GM18511 (cell line): ENCODE measurements at regions not wholly inside any gene's neighbourhood (a gene's known extent, or its start where the extent isn't known, plus 50 kb on each side); places are given as distances from the start of the nearest gene placed in this dataset.

ENCODE experiments used
- ATAC-seq: cut with Tn5 transposase; IDR thresholded peaks from one replicate; pipeline ENCODE4 v1.9.1; 2021; ENCODE audit warnings: mild to moderate bottlenecking, moderate library complexity; ENCODE audit not compliant: unreplicated experiment

DNA sequence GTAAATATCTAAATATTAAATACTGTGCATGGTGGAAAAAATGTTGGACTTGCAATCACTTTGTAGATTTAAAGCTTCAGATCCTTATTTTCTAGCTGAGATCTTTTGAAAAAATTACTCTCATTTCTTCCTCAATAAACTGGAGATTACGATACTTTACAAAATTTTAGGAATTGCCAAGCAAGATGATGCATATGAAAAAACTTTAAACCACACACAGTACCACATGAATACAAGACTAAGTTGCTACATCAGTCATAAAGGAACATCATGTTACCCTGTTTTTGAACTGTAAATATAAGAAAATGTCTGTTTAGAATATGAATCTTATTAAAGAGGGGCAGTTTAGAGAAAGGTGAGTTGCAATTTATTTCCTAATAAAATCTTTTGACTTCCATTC, 703.6 kb upstream of the NUDT12 start:
- no peak for ATAC-seq

DNA sequence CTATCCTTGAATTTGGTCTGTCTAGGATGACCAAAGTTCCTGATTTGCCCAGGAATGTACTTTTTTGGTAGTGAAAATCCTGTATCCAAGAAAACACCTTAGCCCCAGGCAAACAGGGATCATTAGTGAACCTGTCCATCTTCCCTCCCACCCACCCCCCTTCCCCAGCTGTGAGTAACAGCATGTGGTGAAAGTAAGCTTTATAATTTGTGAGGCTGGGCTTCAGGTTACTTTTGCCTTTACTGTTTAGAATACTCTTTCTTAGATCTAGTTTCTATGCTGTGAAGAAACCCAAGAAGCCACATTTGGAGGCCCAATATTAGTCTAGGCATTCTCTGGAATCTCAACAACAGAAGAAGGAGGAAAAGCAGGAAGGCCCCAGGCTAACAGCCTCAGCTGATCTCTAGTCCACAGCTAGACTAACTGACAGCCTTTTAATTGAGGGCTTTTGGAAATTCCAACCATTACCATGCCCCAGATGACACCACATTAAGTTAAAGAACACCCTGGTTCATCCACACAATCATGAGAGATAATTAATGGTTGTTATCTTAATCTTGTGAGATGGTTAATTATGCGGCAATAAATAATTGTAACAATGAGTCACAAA, 703.0 kb upstream of the NUDT12 start:
- ATAC-seq: no peak

DNA sequence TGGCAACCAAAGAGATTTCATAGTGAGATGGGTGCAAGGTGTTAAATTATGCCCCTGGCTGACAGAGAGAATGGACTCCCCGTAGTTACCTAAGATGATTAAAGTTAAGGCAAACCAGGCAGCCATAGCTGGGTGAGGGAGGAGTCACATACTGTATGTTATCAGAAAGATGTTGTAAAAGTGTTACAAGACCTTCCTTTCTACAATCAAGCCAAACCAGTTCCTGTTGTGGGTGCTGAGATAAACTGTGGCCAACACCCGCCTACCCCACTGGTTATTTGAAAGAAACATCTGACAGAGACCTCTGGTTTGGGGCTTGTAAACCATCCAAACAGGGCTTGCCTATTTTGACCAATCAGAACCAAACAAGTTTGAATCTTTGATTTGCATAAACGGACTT, 684.7 kb upstream of the NUDT12 start:
- no peak for ATAC-seq

DNA sequence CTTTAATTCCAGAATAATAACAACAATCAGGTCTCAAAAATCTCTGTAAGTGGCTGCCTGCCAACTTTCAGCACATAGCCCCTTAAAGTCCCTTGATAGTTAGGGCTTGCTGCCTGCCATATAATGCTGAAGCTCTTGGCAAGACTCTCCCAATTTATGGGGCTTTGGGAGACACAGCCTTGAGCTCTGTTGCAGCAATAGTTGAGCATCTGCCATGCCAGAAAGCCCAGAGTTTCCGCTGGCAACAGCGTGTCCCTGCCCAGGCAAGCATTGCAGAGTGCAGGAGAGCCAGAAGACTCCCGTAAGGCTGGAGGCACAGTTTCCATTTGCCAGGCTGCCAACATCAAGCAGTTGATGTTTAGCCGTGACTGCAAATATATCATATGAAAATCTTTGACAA, 678.5 kb upstream of the NUDT12 start:
- ATAC-seq: no peak

DNA sequence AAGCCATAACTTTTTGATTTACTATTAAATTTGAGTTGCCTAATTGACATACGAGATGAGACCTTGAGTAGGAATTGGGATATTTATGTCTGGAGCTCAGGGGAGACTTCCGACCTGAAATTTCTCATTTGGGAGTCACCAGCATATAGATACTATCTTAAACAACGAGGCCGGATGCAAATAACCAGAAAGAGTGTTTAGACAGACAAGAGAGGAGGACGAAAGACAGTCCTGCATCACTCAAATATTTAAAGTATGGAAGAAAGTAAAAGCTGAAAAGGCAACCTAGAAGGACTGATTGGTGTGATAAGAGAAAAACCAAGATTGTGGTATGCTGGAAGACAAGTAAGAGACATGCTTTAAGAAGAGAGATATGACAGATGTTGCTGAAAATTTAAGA, 675.0 kb upstream of the NUDT12 start:
- ATAC-seq: no peak

DNA sequence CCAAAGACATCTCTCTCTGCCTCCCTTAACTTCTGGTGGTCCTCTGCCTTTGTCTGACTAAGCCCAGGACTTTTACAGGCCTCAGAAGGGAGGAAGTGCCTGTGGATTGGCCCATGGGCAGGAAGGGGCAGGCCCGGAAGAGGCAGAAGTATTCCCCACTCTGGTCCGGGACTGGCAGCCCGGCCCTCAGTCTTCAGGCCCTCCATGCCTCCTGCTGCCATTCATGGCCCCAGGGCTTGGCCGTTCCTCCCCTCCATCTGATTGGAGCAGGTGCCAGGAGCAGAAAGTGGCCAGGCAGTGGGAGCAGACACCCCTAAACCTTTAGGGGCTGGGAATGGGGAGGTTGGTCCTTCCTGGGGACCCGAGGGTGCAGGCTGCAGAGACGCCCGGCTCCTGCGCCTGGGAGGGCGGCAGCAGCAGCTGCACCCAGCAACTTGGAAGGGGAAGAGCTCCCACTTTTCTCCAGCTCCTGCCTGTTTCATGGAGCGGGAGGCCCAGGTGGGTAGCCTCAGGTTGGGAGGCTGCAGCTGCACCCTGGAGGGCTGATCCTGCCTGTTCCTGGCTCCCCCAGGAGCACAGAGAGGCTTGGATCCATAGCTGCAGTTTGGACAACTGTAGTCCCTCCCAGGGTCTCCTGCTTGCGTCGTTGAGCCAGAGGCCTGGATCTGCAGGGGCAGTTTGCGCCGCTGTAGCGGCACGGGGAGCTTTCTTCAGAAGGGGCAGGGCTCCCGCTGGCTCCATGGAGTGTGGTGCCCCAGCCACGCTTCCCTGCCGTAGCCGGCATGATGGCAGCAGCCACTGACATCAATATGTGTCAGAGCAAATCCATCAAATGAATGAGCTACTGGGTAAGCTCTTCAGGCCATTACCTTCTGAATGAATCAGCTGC, 661.5 kb upstream of the NUDT12 start:
- no peak for ATAC-seq

DNA sequence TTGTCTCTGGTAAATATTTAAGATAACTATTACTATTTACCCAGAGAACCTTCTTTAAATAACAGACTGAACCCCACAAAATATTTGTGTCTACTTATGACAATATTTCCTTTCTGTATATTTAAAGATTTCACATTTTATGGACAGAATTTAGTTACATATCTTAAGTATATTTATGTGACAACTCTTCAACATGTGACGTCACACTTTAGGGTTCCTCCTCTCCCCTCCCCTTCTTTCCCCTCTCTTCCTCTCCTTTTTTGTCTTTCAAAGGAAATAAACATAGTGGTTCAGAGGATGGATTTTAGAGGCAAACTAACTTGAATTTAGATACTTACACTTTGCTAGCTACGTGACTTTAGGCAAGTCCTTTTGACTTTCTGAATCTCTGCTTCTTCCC, 655.6 kb upstream of the NUDT12 start:
- ATAC-seq: no peak

DNA sequence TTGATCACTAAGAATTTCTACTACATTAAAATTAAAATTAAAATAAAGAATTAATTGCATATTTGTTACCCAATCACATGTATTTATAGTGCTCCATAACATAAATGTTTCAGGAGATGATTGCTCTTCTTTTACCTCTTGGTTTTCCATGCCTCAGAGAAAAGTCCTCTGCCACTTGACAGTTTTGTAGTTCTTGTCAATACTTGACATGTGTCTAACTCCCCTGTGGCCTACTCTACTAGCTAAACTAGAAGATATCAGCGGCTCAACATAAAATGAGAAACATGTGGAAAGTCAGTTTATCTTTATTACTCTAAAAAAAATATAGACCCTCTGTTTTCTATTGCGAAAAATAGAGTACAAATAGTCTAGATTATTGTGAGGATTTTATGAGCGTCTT, 650.6 kb upstream of the NUDT12 start:
- ATAC-seq: no peak

DNA sequence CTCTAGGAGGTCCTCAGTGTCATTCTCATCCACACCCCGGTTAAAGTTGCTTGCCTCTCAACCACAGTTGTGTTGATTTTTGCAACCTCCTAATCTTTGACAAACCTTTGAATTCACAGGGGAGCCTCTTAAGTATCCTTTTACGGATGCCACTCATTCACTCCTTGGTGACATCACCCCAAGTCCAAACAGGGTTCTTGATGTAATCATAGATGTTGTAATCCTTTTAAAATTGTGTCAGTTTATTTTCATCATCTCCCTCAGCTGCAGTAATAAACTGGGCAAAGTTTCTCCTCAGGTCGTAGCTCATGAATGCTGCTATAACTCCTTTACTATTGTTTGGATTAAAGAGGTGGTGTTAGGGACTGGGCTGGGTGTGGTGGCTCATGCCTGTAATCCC, 637.2 kb upstream of the NUDT12 start:
- ATAC-seq: no peak

DNA sequence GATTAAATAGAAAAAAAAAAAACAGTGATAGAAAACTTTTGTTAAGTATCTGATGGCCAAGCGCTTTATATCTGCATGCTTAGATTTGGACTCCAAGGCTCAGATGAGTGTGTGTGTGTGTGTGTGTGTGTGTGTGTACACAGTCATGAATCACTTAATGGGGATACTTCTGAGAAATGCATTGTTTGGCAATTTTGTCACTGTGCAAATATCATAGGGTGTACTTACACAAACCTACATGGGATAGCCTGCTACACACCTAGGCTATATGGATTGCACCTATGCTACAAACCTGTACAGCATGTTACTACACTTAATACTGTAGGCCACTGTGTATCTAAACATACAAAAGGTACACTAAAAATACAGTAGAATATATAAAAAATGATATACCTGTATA, 635.6 kb upstream of the NUDT12 start:
- ATAC-seq: no peak

DNA sequence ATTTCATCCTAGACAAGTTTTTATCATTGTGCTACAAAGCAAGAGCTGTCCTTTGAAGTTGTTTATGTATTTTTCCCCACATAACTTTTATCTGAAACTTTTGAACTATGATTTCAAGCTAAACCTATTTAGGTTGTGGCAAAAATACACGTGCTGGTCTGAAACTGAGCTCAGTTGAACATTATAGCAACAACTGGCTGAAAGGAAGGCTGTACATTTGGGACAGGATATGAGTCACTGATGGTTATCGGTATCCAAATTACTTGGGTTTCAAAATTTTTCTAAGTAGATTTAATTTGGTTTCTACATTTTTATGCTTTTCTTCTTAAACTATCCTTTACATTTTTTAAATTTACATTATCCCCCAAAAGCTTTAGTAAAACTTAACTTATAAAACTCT, 627.3 kb upstream of the NUDT12 start:
- no peak for ATAC-seq

DNA sequence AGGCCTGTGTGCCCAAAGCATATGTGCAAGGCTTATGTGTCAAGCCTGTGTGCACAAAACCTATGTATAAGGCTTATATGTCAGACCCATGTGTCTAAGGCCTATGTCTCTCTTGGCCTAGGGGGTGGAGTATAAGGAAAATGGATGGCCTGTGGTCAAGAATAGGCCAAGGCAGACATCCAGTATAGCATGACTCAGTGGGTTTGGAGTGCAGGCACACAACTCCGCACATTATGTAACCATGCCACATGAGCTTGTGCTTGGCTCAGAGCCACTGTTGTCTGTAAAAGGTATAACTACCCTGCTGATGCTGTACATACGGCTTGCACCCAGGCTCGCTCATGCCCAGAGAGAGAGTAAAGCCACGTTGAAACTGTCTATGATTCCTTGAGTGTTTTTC, 626.4 kb upstream of the NUDT12 start:
- no peak for ATAC-seq

DNA sequence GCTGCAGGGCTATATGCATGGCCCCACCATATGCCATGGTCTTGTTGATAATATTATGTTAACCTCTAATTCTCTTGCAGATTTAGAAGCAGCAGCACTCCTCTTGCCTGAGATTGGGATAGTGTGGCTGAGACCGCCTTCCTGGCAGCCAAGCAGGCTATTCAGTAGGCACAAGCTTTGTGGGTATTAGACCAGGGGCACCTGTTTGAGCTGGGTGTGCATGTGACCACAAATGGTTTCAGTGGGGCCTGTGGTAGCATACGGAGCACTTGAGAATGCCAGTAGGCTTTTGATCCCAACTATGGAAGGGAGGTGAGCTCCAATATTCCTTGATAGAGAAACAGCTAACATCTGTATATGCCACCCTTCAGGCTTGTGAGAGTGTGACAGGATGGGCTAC, 625.1 kb upstream of the NUDT12 start:
- no peak for ATAC-seq

DNA sequence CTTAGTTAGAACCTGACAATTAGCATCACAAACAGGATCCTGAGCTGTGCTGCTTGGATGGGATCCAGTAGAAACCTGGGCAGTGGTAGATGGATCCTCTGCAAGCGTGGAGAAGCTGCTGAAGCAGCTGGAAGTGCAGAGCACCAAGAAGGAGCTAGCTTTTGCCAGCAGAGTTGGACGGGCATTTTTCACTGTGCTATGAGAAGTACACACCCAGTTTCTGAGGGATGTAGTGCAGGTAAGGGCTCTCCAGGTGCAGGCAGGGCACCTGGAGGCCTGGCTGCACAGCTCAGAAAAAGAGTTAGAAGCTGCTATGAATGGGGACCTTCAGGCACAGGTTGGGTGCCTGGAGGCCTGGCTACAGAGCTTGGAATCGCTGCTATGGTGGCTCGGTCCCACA, 623.9 kb upstream of the NUDT12 start:
- ATAC-seq: no peak

DNA sequence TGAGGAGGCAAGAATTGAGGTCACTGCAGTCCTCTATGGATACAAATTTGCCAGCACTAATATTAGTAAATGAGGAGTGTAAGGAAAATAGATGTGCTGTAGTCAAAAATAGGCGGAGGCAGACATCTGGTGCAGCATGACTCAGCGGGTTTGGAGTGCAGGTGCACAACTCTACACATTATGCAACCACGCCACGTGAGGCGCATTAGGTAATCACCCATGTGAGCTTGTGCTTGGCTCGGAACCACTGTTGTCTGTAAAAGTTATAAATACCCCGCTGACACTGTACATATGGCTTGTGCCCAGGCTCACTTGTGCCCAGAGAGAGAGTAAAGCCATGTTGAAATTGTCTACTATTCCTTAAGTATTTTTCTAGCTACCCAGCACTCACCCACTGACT, 623.5 kb upstream of the NUDT12 start:
- no peak for ATAC-seq

DNA sequence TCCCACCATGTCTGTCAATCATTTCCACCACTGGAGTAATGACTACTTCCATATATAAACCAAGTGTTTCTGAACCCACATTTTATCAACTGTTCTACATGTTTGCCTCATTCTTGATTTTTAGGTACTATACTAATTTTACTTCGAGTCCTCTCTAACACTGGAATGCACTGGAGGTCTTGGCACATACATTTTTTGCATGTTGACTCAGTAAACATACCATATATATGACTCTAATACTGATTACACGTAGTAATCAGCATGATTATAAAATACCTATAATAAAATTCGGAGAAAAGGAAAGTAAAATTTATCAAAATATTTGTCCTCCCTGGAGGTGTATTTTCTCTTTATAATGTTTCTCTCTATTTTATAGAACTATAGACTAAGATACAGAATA, 621.7 kb upstream of the NUDT12 start:
- ATAC-seq: no peak

DNA sequence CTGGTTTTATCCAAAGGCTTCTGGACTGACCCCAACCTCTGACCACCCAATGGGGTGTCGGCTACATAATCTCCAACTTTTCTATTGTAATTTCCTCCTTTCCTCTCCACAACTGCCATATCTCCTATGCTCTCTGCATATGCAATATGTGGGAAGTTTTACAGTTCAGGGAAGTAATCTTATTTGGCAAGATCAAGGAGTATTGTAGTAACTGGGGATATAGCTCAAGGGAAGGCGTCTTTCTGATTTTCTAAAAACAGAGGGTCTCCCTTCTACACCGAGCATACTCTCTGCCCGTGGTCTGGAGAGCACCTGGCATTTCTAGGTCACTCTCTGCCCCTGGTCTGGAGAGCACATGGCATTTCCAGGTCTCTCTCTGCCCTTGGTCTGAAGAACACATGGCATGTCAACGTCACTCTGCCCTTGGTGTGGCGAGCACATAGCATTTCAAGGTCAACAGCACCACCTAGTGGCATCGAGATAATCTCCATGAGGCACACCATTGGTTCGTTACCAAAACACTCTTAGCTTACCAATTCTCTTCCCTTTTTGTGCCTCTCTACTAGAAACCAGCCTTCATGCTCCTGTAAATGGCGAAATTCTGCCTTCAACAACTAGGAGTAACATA, 616.4 kb upstream of the NUDT12 start:
- no peak for ATAC-seq

DNA sequence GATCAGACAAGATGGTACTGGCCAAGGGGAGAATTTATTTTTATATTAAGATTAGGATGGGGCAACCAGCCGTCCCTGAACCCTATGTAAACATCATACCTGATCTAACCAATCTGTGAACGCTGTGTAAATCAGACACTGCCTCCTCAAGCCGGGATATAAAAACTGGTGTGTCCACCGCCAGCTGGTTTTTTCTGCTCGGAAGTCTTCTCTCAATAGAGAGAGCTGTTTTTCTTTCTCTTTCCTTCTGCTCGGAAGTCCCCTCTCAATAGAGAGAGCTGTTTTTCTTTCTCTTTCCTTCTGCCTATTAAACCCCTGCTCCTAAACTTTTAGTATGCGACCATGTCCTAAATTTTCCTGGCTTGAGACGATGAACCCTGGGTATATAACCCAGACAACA, 615.5 kb upstream of the NUDT12 start:
- ATAC-seq: no peak

DNA sequence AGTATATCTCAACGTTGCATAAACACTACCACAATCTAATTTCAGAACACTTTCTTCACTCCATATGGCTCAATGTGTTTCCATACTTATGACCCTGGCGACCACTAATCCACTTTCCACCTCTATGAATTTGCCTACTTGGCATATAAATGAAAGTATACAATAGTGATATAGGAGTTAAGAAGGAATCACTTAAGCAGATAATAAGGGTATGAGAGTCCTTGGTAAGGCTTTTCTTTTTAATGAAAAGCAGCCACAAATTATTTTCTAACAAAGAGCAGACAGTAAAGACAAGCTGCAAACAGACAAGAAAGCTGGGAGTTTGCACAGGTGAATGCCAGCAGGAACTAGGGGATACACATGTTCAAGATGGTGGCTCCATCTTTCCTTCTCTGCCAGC, 615.1 kb upstream of the NUDT12 start:
- no peak for ATAC-seq

DNA sequence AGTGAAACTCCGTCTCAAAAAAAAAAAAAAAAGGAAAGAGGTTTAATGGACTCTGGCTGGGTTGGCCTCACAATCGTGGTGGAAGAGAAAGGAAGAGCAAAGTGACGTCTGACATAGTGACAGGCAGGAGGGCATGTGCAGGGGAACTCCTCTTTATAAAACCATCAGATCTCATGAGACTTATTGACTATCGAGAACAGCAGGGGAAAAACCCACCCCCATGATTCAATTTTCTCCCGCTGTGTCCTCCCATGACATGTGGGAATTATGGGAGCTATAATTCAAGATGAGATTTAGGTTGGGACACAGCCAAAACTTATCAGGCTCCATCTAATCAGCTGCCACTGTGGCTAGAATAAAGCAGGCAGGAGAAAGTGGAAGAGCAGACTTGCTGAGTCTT, 610.4 kb upstream of the NUDT12 start:
- ATAC-seq: no peak

DNA sequence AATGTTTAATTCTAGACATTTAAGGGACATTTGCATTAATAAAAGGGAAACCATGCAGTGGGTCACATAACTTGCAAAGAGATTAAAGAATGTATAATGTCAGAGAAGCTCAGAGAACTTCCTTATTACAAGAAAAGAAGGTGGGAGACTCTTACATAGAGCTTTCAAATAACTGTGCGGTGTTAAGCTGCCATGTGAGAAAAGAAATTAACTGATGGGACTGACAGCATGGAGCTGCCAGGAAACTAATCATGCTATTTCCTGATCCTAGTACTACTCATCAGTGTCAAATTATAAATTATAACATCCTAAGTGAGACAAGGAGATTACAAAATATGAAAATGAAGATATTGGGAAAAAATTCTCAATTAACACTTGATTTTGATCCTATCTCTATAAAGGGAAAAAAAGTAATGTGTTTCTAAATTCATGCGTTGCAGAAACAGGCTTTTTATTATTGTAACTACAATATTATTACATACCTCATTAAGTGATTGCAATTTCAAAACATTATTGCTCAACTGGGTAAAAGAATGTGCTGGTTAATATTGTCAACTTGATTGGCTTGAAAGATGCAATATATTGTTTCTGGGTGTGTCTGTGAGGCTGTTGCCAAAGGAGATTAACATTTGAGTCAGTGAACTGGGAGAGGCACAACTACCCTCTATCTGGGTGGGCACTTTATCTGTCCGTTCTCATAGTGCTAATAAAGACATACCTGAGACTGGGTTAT, 609.5 kb upstream of the NUDT12 start:
- ATAC-seq: no peak

DNA sequence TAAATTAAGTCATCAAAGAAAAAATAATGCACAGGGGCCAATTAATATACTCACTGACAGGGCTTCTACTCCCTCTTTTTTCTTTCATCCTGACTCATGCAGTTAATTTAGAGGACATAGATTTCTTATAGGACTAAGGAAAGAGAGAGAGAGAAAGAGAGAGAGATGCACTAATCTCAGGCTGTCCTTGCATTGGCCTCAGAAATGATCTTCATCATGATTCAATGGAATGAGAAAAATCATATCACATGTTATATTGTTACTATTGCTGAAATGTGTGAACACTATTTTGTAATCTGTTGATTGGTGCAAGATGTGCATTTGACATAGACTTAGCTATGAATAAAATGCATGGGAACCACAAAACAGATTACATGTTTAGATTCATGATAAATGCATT, 608.3 kb upstream of the NUDT12 start:
- no peak for ATAC-seq
